CD4-positive, CD25-positive, alpha-beta regulatory T cell (primary cell): ENCODE measurements at regions not wholly inside any gene's neighbourhood (a gene's known extent, or its start where the extent isn't known, plus 50 kb on each side); places are given as distances from the start of the nearest gene placed in this dataset.

ENCODE experiments used
- ATAC-seq, 2 donors: fragments of 150-1000 bp; cut with Tn5 transposase; one replicate each; pipeline ENCODE4 v1.10.0; 2021; ENCODE audit warnings: low read depth in 2 of 2, moderate number of reproducible peaks in 2 of 2, moderate library complexity in 1 of 2
- DNase-seq, 3 donors: peaks; one replicate each; pipeline versions ENCODE4 v3.0.0 to v3.0.0-alpha.2; 2012 to 2022; ENCODE audit warnings: mixed read lengths in 1 of 3
- H3K27ac ChIP-seq: one replicate; pipeline ENCODE4 v1.7.0; 2013; ENCODE audit warnings: mild to moderate bottlenecking, low read length; ENCODE audit not compliant: insufficient read depth, poor library complexity, severe bottlenecking
- H3K27me3 ChIP-seq: one replicate; pipeline ENCODE4 v1.7.0; 2013; ENCODE audit warnings: low read length; ENCODE audit not compliant: control insufficient read depth, insufficient read depth
- H3K36me3 ChIP-seq: one replicate; pipeline ENCODE4 v1.7.0; 2013; ENCODE audit warnings: mild to moderate bottlenecking, low read length, moderate library complexity; ENCODE audit not compliant: control insufficient read depth, insufficient read depth
- H3K4me1 ChIP-seq: 2 replicates; pipeline ENCODE4 v1.7.0; 2013; ENCODE audit warnings: mild to moderate bottlenecking, low read length; ENCODE audit not compliant: insufficient read depth, control insufficient read depth, poor library complexity, severe bottlenecking
- H3K4me3 ChIP-seq: one replicate; pipeline ENCODE4 v1.7.0; 2013; ENCODE audit warnings: low read depth, mild to moderate bottlenecking, low read length, moderate library complexity
- H3K9me3 ChIP-seq, 2 experiments: 1 replicate in 1 of 2; 2 replicates in 1 of 2; pipeline ENCODE4 v1.7.0; 2013; ENCODE audit warnings: low read length in 2 of 2, mild to moderate bottlenecking in 1 of 2, moderate library complexity in 1 of 2; ENCODE audit not compliant: control insufficient read depth in 2 of 2
- H3K27ac Mint-ChIP-seq, 3 donors: one replicate each; pipeline ENCODE4 v1.8.0; 2020 to 2022; ENCODE audit warnings: mild to moderate bottlenecking in 3 of 3, mixed read lengths in 3 of 3, moderate library complexity in 2 of 3
- H3K27me3 Mint-ChIP-seq: one replicate; pipeline ENCODE4 v1.8.0; 2022; ENCODE audit warnings: mild to moderate bottlenecking, mixed read lengths
- H3K36me3 Mint-ChIP-seq: one replicate; pipeline ENCODE4 v1.8.0; 2020; ENCODE audit warnings: mixed read lengths
- H3K4me1 Mint-ChIP-seq, 4 donors: one replicate each; pipeline ENCODE4 v1.8.0; 2020 to 2022; ENCODE audit warnings: mixed read lengths in 4 of 4, mild to moderate bottlenecking in 1 of 4
- H3K4me3 Mint-ChIP-seq, 4 donors: one replicate each; pipeline ENCODE4 v1.8.0; 2020 to 2022; ENCODE audit warnings: mild to moderate bottlenecking in 4 of 4, mixed read lengths in 4 of 4, moderate library complexity in 3 of 4
- H3K9me3 Mint-ChIP-seq, 7 donors: one replicate each; pipeline ENCODE4 v1.8.0; 2020 to 2022; ENCODE audit warnings: mixed read lengths in 7 of 7, mild to moderate bottlenecking in 3 of 7, moderate library complexity in 2 of 7

DNA sequence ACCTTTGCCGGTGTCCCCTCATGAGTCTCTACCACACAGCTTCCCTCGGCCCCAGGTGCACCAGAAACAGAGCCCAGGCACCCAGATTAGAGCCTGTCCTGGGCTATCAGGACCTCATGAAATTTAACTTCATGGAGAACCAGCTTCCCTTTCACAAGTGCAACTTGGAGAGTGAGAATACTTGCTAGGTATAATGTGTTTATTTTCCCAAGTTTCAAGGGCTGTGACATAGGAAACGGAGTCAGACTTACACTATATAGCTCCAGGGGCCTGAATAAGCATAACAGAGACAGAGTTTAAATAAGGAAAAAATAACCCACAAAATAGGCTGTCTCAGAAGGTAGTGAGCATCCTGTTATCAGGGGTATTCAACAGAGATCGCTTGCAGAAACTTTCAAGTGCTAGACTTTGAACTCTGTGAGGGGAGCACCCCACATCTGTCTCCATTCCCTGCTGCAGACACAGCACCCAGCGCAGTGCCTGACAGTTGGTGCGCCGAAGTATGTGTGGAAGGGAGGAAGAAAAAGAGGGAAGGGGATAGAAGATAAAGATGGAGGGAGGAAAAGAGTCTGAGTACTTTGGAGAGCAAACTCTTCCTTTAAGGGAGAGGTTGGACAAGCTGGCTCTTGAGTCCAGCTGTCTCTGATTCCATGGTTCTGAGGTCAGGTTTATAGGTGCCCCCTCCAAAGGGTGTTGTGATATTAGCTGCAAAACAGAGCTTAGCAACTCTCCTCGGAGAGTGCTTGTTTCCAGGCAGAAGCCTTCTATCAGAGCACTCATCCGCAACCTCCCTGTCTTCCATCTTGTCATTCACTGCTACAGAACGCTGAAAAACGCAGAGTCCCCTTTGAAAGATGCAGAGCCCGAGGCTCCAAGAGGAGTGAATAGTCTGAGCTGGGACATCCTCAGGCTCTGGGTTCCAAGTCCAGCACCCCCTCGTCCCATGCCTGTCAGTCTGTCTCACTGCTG lies 84.8 kb downstream of the CPN2 start:
- H3K27me3 Mint-ChIP-seq: peaks cover 25% of the 10 kb centered on the region
- H3K27me3 ChIP-seq: no peaks in the 10 kb centered on the region
- H3K4me1 Mint-ChIP-seq: peaks cover 0 to 8% (median 2%) of the 10 kb centered on the region in 4 donors
- DNase-seq (no peak), ATAC-seq (no peak)
- no peaks in the 10 kb centered on the region for H3K9me3 ChIP-seq
- H3K4me3 ChIP-seq: no peak overlapping the region
- H3K36me3 ChIP-seq: no peaks in the 10 kb centered on the region
- H3K9me3 Mint-ChIP-seq: peaks cover 0 to 1% (median 0%) of the 10 kb centered on the region in 7 donors
- no peak overlapping the region for H3K4me3 Mint-ChIP-seq
- peak overlapping the region in 1 of 3 donors; percentile 68 for H3K27ac Mint-ChIP-seq
- no peak overlapping the region for H3K27ac ChIP-seq
- H3K36me3 Mint-ChIP-seq: no peaks in the 10 kb centered on the region
- no peaks in the 10 kb centered on the region for H3K4me1 ChIP-seq

- Mint-ChIP-seq H3K27ac (no peak overlapping the region), H3K9me3 (peaks cover 0 to 3% (median 0%) of the 10 kb centered on the region in 7 donors), H3K4me1 (peaks cover 0 to 12% (median 2%) of the 10 kb centered on the region in 4 donors), H3K4me3 (no peak overlapping the region), H3K27me3 (peaks cover 18% of the 10 kb centered on the region), H3K36me3 (no peaks in the 10 kb centered on the region)
- Histone ChIP-seq H3K4me3 (no peak overlapping the region), H3K27ac (no peak overlapping the region), H3K36me3 (no peaks in the 10 kb centered on the region), H3K4me1 (no peaks in the 10 kb centered on the region), H3K27me3 (no peaks in the 10 kb centered on the region), H3K9me3 (no peaks in the 10 kb centered on the region)
- DNase-seq (no peak), ATAC-seq (no peak)
Measured at GRCh38 chr3:194267744-194268653, 83.1 kb downstream of the CPN2 start.

DNA sequence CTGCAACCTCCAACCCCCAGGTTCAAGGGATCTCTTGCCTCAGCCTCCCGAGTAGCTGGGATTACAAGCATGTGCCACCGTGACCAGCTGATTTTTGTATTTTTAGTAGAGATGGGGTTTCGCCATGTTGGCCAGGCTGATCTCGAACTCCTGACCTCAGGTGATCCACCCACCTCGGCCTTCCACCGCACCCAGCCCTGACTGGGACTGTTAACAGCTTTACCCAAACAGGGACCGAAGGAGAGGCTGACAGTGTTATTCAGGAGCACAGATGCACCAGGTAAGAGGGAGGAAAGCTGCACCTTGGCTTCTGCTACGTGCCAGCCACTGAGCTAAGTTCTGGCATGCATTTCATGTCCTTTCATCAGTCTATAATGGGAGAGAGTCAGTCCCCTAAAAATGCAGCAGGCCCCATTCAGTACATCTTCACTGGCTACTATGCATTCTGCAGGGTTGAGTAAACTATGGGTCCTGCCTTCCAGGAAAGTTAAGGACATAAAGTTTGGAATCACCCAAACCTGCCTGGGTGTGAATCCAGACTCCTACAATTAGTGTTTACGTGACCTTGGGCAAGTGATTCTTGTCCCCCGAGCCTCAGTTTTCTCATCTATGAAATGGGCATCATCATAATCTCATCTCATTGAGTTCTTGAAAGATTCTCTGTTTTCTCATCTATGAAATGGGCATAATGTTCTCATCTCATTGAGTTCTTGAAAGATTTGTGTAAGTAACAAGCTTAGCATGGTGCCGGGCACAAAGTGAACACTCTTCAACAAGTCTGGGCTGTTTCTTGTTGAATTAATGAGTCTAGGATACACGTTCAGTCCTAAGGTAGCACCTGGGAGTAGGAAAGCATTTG lies 82.2 kb downstream of the CPN2 start:
- Histone ChIP-seq H3K27me3 (no peaks in the 10 kb centered on the region), H3K4me3 (no peak overlapping the region), H3K36me3 (no peaks in the 10 kb centered on the region), H3K27ac (no peak overlapping the region), H3K9me3 (no peaks in the 10 kb centered on the region), H3K4me1 (no peaks in the 10 kb centered on the region)
- Mint-ChIP-seq H3K27me3 (peaks cover 18% of the 10 kb centered on the region), H3K27ac (peak overlapping the region in 1 of 3 donors; percentile 32), H3K4me3 (peak overlapping the region in 1 of 4 donors; percentile 38), H3K9me3 (peaks cover 0 to 3% (median 0%) of the 10 kb centered on the region in 7 donors), H3K4me1 (peaks cover 0 to 12% (median 2%) of the 10 kb centered on the region in 4 donors), H3K36me3 (no peaks in the 10 kb centered on the region)
- no peak for ATAC-seq
- no peak for DNase-seq

- Histone ChIP-seq H3K4me3 (no peak overlapping the region), H3K9me3 (no peaks in the 10 kb centered on the region)
- DNase-seq: no peak
Measured at GRCh38 chr3:194269610-194270145, 81.5 kb downstream of the CPN2 start.

DNA sequence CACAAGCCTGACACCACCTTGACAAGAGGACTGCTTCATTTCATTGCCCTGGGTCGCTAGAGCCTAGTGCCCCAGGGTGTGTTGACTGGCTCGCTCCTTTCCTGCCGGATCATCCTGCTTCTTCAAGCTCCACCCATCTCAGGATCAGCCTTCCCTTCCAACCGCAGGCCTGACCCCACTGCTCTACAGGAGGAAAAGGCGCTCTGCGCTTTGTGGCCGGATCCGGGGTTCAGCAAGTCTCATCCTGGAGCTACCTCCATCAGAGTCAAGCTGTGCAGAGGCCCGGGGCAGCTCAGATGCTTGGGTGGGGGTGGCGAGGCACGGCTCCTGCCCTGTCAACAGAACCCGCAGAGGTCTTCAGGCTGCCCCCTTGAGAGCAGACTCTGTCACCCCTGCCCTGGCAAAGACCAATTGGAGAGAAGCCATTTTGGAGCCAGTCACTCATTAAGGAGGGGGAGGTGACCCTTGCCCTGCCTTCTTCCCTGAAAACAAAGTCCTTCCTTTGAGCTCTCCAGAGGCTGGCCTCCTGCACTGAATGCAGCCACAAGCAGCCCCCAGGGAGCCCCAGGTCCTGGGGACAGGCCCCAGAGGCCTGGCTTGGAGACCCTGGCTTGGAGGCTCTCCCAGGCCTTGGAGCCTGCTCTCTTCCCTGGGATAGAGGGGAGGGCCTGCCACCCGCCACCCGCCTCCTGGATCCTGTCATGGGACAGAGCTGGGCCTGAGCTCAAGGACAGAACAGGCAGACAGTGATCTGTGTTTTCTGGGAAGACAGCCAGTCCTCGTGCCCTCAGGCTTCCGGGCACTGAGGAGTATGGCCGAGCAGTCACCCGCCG lies 80.3 kb downstream of the CPN2 start:
- DNase-seq: no peak
- H3K4me1 ChIP-seq: no peaks in the 10 kb centered on the region
- H3K36me3 Mint-ChIP-seq: no peaks in the 10 kb centered on the region
- no peak overlapping the region for H3K4me3 ChIP-seq
- no peak overlapping the region for H3K4me3 Mint-ChIP-seq
- peaks cover 0 to 16% (median 7%) of the 10 kb centered on the region in 4 donors for H3K4me1 Mint-ChIP-seq
- no peaks in the 10 kb centered on the region for H3K9me3 ChIP-seq
- no peak for ATAC-seq
- peaks cover 0 to 3% (median 0%) of the 10 kb centered on the region in 7 donors for H3K9me3 Mint-ChIP-seq
- no peak overlapping the region for H3K27ac Mint-ChIP-seq
- H3K27ac ChIP-seq: no peak overlapping the region
- H3K36me3 ChIP-seq: no peaks in the 10 kb centered on the region
- no peaks in the 10 kb centered on the region for H3K27me3 ChIP-seq
- peaks cover 17% of the 10 kb centered on the region for H3K27me3 Mint-ChIP-seq

More at GRCh38 chr3:194269610-194270145, 81.5 kb downstream of the CPN2 start:
- Mint-ChIP-seq H3K9me3 (peaks cover 0 to 3% (median 0%) of the 10 kb centered on the region in 7 donors), H3K4me3 (no peak overlapping the region), H3K36me3 (no peaks in the 10 kb centered on the region), H3K4me1 (peaks cover 0 to 12% (median 2%) of the 10 kb centered on the region in 4 donors), H3K27ac (no peak overlapping the region), H3K27me3 (peaks cover 18% of the 10 kb centered on the region)
- Histone ChIP-seq H3K27me3 (no peaks in the 10 kb centered on the region), H3K27ac (no peak overlapping the region), H3K4me1 (no peaks in the 10 kb centered on the region), H3K36me3 (no peaks in the 10 kb centered on the region)
- ATAC-seq: no peak

DNA sequence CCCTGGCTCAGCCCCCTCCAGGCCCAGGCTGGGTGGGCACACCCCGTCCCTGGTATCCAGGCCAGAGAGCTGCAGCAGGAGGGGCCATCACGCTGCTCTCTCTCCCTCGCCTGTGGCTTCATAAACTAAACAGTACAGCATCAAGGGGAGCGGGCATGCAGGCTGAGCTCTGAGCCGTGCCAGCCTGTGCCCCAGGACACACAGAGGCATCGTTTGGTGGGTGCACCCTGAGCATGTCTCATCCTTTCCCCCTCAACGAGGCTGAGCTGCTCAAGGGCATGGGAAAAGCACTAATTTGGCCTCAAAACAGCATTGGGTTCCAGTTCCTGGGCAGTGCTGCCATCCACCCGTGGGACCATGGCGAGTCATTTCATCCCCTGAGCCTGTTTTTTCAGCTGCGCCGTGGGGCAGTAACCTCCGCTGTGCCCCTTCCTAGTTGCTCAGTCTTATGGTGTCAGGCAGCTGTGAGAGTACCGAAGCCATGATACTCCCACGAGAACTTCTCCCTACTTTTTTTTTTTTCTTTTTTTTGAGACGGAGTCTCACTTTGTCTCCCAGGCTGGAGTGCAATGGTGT lies 79.6 kb downstream of the CPN2 start:
- no peak overlapping the region for H3K4me3 ChIP-seq
- DNase-seq (no peak), ATAC-seq (no peak)
- no peaks in the 10 kb centered on the region for H3K27me3 ChIP-seq
- Mint-ChIP-seq H3K27ac (no peak overlapping the region), H3K36me3 (no peaks in the 10 kb centered on the region), H3K4me1 (peaks cover 0 to 16% (median 7%) of the 10 kb centered on the region in 4 donors), H3K27me3 (peaks cover 12% of the 10 kb centered on the region), H3K9me3 (peaks cover 0 to 3% (median 0%) of the 10 kb centered on the region in 7 donors), H3K4me3 (no peak overlapping the region)
- no peak overlapping the region for H3K27ac ChIP-seq
- no peaks in the 10 kb centered on the region for H3K4me1 ChIP-seq
- no peaks in the 10 kb centered on the region for H3K36me3 ChIP-seq
- H3K9me3 ChIP-seq: no peaks in the 10 kb centered on the region
